HL-60 (cell line): ENCODE measurements at regions not wholly inside any gene's neighbourhood (a gene's known extent, or its start where the extent isn't known, plus 50 kb on each side); places are given as distances from the start of the nearest gene placed in this dataset.

ENCODE experiments used
- DNase-seq, 2 experiments: peaks; one replicate each; pipeline ENCODE4 v3.0.0-alpha.2; 2010 to 2020; ENCODE audit warnings: low read depth in 1 of 2, low spot score in 1 of 2
- H3K27ac ChIP-seq: fragments of 250-450 bp; sonication (Bioruptor Pico); replicated peaks from 2 replicates; pipeline ENCODE4 v1.5.1; 2020; ENCODE audit warnings: mild to moderate bottlenecking, moderate library complexity
- H3K27me3 ChIP-seq: fragments of 250-450 bp; sonication (Bioruptor Pico); 2 replicates; pipeline ENCODE4 v1.5.1; 2021; ENCODE audit warnings: mild to moderate bottlenecking, moderate library complexity; ENCODE audit not compliant: insufficient read depth, poor library complexity, severe bottlenecking
- H3K4me3 ChIP-seq: replicated peaks from 2 replicates; pipeline ENCODE4 v1.5.1; 2011; ENCODE audit warnings: mild to moderate bottlenecking, control low read depth, low read length; ENCODE audit not compliant: insufficient read depth
- GABPA ChIP-seq: IDR thresholded peaks from 2 replicates; pipeline ENCODE4 v1.6.1; 2012; ENCODE audit warnings: low read depth
- POLR2AphosphoS5 ChIP-seq: IDR thresholded peaks from 2 replicates; pipeline ENCODE4 v1.6.1; 2012; ENCODE audit warnings: low read depth
- SPI1 ChIP-seq: IDR thresholded peaks from 2 replicates; pipeline ENCODE4 v1.6.1; 2012; ENCODE audit warnings: low read depth, mild to moderate bottlenecking, borderline replicate concordance
- TF ChIP-seq, protein P1 (sequence below): IDR thresholded peaks from 2 replicates; pipeline ENCODE4 v1.6.1; 2012; ENCODE audit warnings: low read depth; ENCODE audit not compliant: insufficient replicate concordance
- TF ChIP-seq, protein P2 (sequence below): IDR thresholded peaks from one replicate; pipeline ENCODE4 v1.5.1; 2011; ENCODE audit warnings: low read length, control low read depth, inconsistent platforms; ENCODE audit not compliant: insufficient read depth

DNA sequence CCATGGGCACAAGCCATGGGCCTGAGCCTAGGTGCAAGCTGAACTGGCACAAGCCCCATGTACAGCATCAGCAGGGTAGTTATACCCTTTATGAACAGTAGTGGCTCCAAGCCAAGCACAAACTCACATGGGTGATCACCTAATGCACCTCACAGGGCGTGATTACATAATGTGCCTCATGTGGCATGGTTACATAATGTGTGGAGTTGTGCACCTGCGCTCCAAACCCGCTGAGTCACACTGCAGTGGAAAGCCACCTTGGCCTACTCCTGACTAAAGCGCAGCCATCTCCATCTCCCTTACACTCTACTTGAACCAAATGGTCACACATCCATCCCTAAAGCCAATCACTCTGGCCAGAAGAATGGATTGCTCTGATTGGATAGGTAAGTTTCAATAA lies 279.7 kb downstream of the MBD2 start:
- no peaks in the 10 kb centered on the region for H3K27me3 ChIP-seq
- no peak for TF ChIP-seq SPI1
- TF ChIP-seq GABPA: no peak
- TF ChIP-seq, protein P1, sequence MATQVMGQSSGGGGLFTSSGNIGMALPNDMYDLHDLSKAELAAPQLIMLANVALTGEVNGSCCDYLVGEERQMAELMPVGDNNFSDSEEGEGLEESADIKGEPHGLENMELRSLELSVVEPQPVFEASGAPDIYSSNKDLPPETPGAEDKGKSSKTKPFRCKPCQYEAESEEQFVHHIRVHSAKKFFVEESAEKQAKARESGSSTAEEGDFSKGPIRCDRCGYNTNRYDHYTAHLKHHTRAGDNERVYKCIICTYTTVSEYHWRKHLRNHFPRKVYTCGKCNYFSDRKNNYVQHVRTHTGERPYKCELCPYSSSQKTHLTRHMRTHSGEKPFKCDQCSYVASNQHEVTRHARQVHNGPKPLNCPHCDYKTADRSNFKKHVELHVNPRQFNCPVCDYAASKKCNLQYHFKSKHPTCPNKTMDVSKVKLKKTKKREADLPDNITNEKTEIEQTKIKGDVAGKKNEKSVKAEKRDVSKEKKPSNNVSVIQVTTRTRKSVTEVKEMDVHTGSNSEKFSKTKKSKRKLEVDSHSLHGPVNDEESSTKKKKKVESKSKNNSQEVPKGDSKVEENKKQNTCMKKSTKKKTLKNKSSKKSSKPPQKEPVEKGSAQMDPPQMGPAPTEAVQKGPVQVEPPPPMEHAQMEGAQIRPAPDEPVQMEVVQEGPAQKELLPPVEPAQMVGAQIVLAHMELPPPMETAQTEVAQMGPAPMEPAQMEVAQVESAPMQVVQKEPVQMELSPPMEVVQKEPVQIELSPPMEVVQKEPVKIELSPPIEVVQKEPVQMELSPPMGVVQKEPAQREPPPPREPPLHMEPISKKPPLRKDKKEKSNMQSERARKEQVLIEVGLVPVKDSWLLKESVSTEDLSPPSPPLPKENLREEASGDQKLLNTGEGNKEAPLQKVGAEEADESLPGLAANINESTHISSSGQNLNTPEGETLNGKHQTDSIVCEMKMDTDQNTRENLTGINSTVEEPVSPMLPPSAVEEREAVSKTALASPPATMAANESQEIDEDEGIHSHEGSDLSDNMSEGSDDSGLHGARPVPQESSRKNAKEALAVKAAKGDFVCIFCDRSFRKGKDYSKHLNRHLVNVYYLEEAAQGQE: no peak
- TF ChIP-seq POLR2AphosphoS5: no peak
- TF ChIP-seq, protein P2, sequence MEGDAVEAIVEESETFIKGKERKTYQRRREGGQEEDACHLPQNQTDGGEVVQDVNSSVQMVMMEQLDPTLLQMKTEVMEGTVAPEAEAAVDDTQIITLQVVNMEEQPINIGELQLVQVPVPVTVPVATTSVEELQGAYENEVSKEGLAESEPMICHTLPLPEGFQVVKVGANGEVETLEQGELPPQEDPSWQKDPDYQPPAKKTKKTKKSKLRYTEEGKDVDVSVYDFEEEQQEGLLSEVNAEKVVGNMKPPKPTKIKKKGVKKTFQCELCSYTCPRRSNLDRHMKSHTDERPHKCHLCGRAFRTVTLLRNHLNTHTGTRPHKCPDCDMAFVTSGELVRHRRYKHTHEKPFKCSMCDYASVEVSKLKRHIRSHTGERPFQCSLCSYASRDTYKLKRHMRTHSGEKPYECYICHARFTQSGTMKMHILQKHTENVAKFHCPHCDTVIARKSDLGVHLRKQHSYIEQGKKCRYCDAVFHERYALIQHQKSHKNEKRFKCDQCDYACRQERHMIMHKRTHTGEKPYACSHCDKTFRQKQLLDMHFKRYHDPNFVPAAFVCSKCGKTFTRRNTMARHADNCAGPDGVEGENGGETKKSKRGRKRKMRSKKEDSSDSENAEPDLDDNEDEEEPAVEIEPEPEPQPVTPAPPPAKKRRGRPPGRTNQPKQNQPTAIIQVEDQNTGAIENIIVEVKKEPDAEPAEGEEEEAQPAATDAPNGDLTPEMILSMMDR: no peak
- H3K27ac ChIP-seq: no peak overlapping the region
- no peak for DNase-seq
- H3K4me3 ChIP-seq: no peak overlapping the region

DNA sequence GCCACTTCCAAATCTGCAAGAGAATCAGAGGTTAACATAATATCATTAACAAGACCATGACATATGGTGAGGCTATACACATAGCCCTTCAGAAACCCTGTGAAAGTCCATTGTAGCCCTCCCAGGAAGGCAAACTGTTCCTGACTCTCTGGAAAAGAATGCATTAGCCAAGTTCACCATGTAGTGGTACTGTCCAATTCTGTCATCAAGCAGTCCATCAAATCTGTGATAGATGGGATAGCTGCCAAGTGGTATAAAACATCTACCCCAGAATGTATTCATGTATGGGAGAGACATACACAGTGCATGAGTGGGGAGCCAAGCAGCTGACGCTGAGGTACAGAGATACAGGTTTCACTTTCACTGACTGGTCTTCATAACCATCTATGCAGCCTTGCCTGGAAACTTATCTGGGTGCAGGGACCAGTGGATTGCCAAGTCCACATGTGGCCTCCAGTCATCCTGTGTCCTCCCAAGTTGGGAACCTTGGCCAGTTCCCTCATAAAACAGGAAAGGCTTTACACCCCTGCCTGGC lies 281.1 kb downstream of the MBD2 start:
- no peaks in the 10 kb centered on the region for H3K27me3 ChIP-seq
- no peak for DNase-seq
- no peak overlapping the region for H3K4me3 ChIP-seq
- no peak overlapping the region for H3K27ac ChIP-seq
- TF ChIP-seq SPI1: no peak
- TF ChIP-seq GABPA: no peak
- TF ChIP-seq, protein P1: no peak
- TF ChIP-seq POLR2AphosphoS5: no peak
- TF ChIP-seq, protein P2: no peak

DNA sequence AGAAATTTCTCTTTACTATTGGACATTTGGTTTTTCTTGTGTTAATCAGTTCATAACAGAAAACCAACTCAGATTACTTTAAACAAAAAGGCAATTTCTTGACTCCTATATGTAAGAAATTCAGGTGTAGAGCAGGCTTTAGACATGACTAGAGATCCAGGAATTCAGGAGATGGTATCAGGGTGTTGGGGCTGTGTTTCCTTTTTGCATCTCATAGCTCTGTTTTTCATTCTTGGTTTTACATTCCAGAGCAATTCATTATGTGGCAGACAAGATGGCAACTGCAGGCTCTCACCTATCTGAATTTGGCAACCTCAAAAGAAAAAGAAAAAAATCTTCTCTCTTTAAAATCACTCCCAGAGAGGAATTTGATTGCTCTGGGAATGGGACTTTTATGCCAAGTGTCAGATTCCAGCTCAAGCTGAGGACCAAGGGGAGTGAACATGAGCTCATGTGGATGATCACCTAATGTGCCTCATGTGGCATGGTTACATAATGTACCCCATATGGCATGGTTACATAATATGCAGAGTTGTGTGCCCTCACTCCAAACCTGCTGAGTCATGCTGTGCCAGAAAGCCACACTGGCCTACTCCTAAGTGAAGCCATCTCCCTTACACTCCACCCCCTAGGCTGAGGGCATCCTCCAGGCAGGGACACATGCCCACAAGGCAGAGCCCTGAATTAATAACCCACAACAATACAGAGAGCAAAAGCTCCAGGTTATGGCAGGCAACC lies 282.7 kb downstream of the MBD2 start:
- no peak overlapping the region for H3K27ac ChIP-seq
- no peak overlapping the region for H3K4me3 ChIP-seq
- DNase-seq: peak; percentile 29 to 60
- no peak for TF ChIP-seq GABPA
- TF ChIP-seq POLR2AphosphoS5: no peak
- TF ChIP-seq SPI1: no peak
- TF ChIP-seq, protein P1: no peak
- TF ChIP-seq, protein P2: no peak
- H3K27me3 ChIP-seq: no peaks in the 10 kb centered on the region
